Type B pancreatic cell (in vitro differentiated cells): ENCODE measurements at regions not wholly inside any gene's neighbourhood (a gene's known extent, or its start where the extent isn't known, plus 50 kb on each side); places are given as distances from the start of the nearest gene placed in this dataset.
A peak's percentile ranks its signal among the peaks of the same experiment; 100 is the strongest.

ENCODE experiments used
- DNase-seq: peaks from one replicate; pipeline ENCODE4 v3.0.0; 2021; ENCODE audit warnings: mixed read lengths; ENCODE audit not compliant: unreplicated experiment; ENCODE audit errors: extremely low spot score
- H3K27ac Mint-ChIP-seq: 2 replicates; pipeline ENCODE4 v1.8.0; 2021; ENCODE audit warnings: mild to moderate bottlenecking, mixed read lengths
- H3K27me3 Mint-ChIP-seq: 2 replicates; pipeline ENCODE4 v1.8.0; 2021; ENCODE audit warnings: mixed read lengths
- H3K36me3 Mint-ChIP-seq: 2 replicates; pipeline ENCODE4 v1.8.0; 2021; ENCODE audit warnings: mixed read lengths
- H3K4me1 Mint-ChIP-seq: one replicate; pipeline ENCODE4 v1.8.0; 2021; ENCODE audit warnings: mixed read lengths; ENCODE audit not compliant: unreplicated experiment
- H3K4me3 Mint-ChIP-seq: 2 replicates; pipeline ENCODE4 v1.8.0; 2021; ENCODE audit warnings: mild to moderate bottlenecking, mixed read lengths
- H3K9me3 Mint-ChIP-seq: 2 replicates; pipeline ENCODE4 v1.8.0; 2021; ENCODE audit warnings: mixed read lengths
- CTCF ChIP-seq: fragments of 200-600 bp; sonication (generic); conservative IDR thresholded peaks from 2 replicates; pipeline ENCODE4 v1.5.0; 2021; ENCODE audit warnings: antibody characterized with exemption, mild to moderate bottlenecking

DNA sequence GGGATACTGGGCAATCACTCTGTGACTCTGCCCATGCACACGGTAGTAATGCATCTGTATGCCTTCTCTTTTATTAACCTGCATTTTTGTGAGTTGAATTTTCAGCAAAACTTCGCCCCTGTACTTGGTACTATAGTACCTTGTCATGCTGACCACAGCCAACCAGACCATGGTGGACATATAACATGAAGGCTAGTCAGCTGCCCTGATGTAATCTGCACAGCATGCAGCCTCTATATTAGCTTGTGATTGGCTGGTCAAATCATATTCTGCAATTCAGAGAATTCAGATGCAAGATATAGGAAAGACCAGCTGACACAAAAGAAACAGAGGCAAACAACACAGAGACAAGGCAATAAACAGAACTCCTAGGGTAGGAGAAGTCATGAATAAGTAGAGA, 200.9 kb upstream of the JARID2 start:
- DNase-seq = no peak
- Mint-ChIP-seq H3K4me3 (no peak overlapping the region), H3K9me3 (peaks cover 8% of the 10 kb centered on the region), H3K27me3 (no peaks in the 10 kb centered on the region), H3K36me3 (no peaks in the 10 kb centered on the region), H3K27ac (no peak overlapping the region), H3K4me1 (peaks cover 11% of the 10 kb centered on the region)
- TF ChIP-seq CTCF = no peak

GRCh38 chr6:15046751-15047150, 199.1 kb upstream of the JARID2 start:
- no peak for TF ChIP-seq CTCF
- no peak overlapping the region for H3K27ac Mint-ChIP-seq

DNA sequence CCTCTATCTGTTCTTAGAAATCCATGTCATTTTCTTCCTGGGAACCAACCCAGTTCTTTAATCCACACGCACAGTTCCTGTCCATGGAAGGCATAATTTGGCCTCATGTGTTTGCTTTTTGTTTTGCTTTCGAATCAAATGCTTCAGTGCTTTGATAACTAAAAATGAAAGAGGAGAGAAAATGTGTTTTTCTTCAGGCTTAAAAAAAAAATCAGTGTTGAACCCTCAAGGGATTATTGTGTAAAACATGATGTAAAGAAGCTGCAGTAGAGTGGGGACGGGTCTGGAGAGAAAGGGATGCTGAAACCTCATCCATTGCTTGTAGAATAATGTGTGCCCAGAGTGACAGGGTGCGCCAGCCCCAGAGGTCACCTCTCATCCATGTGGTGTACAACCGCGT, 197.5 kb upstream of the JARID2 start:
- H3K4me3 Mint-ChIP-seq = no peak overlapping the region
- peaks cover 8% of the 10 kb centered on the region for H3K9me3 Mint-ChIP-seq
- no peak for TF ChIP-seq CTCF

More at GRCh38 chr6:15046751-15047150, 199.1 kb upstream of the JARID2 start:
- no peaks in the 10 kb centered on the region for H3K27me3 Mint-ChIP-seq
- H3K9me3 Mint-ChIP-seq = peaks cover 8% of the 10 kb centered on the region
- DNase-seq = no peak
- H3K4me1 Mint-ChIP-seq = peaks cover 11% of the 10 kb centered on the region
- H3K36me3 Mint-ChIP-seq = no peaks in the 10 kb centered on the region
- no peak overlapping the region for H3K4me3 Mint-ChIP-seq

DNA sequence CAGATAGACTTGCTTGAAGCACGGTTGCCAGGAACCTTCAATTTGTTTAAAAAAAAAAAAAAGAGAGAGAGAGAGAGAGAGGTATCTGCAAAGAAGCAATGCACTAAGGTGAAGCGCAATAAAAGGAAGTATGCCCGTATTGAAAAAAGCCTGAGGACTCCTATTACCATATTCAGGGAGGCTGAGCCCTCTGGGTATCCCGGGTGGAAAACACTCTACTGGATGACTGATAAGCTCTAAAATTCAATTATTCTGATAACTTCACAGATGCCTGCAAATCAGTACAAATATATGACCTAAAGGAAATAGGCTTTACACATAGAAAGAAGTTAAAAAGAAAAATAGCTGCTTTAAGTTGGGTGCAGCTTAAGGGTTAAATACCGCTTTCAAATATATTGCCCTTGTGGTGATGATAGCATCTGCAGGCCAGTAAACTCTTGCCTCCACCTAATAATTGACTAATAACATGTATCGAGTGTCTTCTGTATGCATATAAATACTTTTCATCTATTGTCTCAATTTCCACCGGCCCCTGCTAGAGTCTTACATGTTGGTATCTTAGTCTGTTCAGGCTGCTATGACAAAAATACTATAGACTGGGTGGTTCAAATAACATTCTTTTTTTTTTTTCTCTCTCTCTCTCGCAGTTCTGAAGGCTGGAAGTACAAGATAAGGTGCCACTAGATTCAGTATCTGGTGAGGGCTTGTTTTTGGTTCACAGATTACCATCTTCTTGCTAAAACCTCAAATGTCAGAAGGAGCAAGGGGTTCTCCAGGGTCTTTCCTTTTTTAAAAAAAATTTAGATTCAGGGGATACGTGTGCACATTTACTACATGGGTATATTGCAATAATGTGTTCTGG, 187.4 kb upstream of the JARID2 start:
- DNase-seq = no peak
- no peaks in the 10 kb centered on the region for H3K36me3 Mint-ChIP-seq
- H3K4me1 Mint-ChIP-seq = peaks cover 12% of the 10 kb centered on the region
- no peak overlapping the region for H3K4me3 Mint-ChIP-seq
- TF ChIP-seq CTCF = peak; percentile 65
- no peak overlapping the region for H3K27ac Mint-ChIP-seq
- no peaks in the 10 kb centered on the region for H3K9me3 Mint-ChIP-seq
- H3K27me3 Mint-ChIP-seq = no peaks in the 10 kb centered on the region

More for the DNA sequence above, 197.5 kb upstream of the JARID2 start:
- no peaks in the 10 kb centered on the region for H3K36me3 Mint-ChIP-seq
- no peaks in the 10 kb centered on the region for H3K27me3 Mint-ChIP-seq
- DNase-seq = no peak
- H3K4me1 Mint-ChIP-seq = peaks cover 11% of the 10 kb centered on the region
- no peak overlapping the region for H3K27ac Mint-ChIP-seq

- Mint-ChIP-seq H3K36me3 (no peaks in the 10 kb centered on the region), H3K27ac (no peak overlapping the region), H3K4me1 (peaks cover 20% of the 10 kb centered on the region), H3K4me3 (no peak overlapping the region), H3K9me3 (no peaks in the 10 kb centered on the region), H3K27me3 (no peaks in the 10 kb centered on the region)
- TF ChIP-seq CTCF = no peak
- no peak for DNase-seq
Measured at GRCh38 chr6:15061180-15061641, 184.7 kb upstream of the JARID2 start.
